ENCODE measurements at regions not wholly inside any gene's neighbourhood (a gene's known extent, or its start where the extent isn't known, plus 50 kb on each side); places are given as distances from the start of the nearest gene placed in this dataset.

DNA sequence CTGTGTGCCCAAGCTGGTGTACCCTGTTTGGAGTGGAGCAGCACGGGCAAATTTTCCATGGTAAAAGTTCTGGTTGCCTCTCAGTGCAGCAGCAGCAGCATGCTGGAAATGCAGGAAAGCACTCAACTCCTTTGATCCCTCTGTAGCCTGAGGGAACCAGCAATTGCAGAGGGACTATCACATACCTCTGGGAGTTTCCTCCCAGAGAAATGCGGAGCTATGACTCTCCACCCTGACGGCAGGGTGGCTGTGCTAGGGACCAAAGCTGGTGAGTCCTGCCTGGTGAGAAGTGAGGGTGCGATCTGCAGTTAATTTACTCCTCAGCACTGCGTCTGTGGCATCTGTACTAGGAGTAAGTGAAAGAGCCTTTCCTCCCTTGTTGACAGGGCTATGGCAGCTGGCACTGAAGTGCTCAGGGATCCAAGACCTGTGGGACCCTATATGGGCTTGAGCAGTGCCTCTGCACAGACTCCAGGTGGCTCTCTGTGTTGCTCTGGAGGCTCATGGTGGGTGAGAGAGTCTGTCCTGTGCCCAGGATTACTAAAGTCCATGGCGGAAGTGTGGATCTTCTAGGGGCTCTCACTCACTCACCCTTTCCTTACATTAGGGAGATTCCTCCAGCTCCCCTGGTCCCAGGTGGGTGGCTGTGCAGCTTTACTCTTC lies 601.2 kb upstream of the TYRP1 start:
- H3K9me3 ChIP-seq, result no peaks in the 10 kb centered on the region
- H3K27ac ChIP-seq, result no peak overlapping the region
- H3K36me3 ChIP-seq, result no peaks in the 10 kb centered on the region
- TF ChIP-seq EP300 (IDR thresholded peaks at IDR 0.05) (no peak), POLR2A (IDR thresholded peaks at IDR 0.05) (no peak), POLR2AphosphoS5 (IDR thresholded peaks at IDR 0.05) (no peak)
- TF ChIP-seq, protein P1, sequence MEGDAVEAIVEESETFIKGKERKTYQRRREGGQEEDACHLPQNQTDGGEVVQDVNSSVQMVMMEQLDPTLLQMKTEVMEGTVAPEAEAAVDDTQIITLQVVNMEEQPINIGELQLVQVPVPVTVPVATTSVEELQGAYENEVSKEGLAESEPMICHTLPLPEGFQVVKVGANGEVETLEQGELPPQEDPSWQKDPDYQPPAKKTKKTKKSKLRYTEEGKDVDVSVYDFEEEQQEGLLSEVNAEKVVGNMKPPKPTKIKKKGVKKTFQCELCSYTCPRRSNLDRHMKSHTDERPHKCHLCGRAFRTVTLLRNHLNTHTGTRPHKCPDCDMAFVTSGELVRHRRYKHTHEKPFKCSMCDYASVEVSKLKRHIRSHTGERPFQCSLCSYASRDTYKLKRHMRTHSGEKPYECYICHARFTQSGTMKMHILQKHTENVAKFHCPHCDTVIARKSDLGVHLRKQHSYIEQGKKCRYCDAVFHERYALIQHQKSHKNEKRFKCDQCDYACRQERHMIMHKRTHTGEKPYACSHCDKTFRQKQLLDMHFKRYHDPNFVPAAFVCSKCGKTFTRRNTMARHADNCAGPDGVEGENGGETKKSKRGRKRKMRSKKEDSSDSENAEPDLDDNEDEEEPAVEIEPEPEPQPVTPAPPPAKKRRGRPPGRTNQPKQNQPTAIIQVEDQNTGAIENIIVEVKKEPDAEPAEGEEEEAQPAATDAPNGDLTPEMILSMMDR (IDR thresholded peaks at IDR 0.05), result no peak
- 94% methylated on average over 2 of the region's 6 CpGs; no CpG with 5 or more reads in 1 of the 2 donors for WGBS, 2 donors (ENCODE audit: low coverage in 1 of 2)
- no peak for ATAC-seq
- H3K27me3 ChIP-seq, result no peaks in the 10 kb centered on the region
- H3K4me3 ChIP-seq, result no peak overlapping the region
- no peaks in the 10 kb centered on the region for H3K4me1 ChIP-seq

DNA sequence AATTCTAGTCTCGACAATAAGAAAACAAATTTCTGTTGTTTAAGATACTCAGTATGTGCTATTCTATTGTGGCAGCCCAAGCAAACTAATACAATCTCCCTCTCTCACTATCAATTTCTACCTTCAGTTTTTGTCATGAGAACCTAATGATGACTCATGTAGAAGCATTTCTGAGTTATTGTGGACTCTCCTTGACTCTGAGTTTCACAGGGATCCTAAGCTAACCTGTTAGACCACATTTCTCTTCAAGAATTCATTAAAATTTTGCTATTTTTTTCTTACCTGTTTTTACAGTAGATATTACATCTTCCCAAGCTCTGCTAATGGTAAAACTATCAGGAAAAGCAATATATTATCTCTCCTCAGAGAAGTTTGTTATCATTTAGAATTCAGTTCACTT lies 599.1 kb upstream of the TYRP1 start:
- no peak for ATAC-seq
- Histone ChIP-seq H3K36me3 (no peaks in the 10 kb centered on the region), H3K4me1 (no peaks in the 10 kb centered on the region), H3K4me3 (no peak overlapping the region), H3K27ac (no peak overlapping the region), H3K9me3 (no peaks in the 10 kb centered on the region), H3K27me3 (no peaks in the 10 kb centered on the region)
- WGBS, 2 donors (ENCODE audit: low coverage in 1 of 2), result 67 to 83% methylated on average over 1 of the region's 1 CpG
- no peak for TF ChIP-seq POLR2A (IDR thresholded peaks at IDR 0.05)
- TF ChIP-seq POLR2AphosphoS5 (IDR thresholded peaks at IDR 0.05), result no peak
- no peak for TF ChIP-seq EP300 (IDR thresholded peaks at IDR 0.05)

DNA sequence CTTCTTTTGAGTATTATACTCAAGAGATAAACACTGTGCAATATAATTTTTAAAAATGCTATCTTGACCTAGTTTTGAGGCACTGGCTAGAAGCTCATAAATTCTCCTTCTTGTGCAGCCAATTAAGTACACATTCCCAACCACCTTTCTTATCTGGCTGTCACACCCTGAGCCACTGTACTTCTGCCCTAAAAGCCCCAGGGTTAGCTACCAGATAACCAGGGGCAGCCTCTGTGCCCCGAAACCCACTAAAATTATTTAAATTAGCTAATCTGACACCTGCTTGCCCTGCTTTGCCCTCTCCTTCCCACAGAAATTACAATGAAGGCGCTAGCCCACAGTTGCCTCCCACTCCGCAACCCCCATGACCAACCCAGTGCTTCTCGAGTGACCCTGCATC lies 597.3 kb upstream of the TYRP1 start:
- Histone ChIP-seq H3K27me3 (no peaks in the 10 kb centered on the region), H3K4me1 (no peaks in the 10 kb centered on the region), H3K36me3 (no peaks in the 10 kb centered on the region), H3K9me3 (no peaks in the 10 kb centered on the region), H3K27ac (no peak overlapping the region), H3K4me3 (no peak overlapping the region)
- 80 to 89% methylated on average over 3 to 4 of the region's 4 CpGs for WGBS, 2 donors (ENCODE audit: low coverage in 1 of 2)
- TF ChIP-seq EP300 (IDR thresholded peaks at IDR 0.05) (no peak), POLR2A (IDR thresholded peaks at IDR 0.05) (no peak)
- TF ChIP-seq, protein P1 (IDR thresholded peaks at IDR 0.05), result no peak
- no peak for ATAC-seq

DNA sequence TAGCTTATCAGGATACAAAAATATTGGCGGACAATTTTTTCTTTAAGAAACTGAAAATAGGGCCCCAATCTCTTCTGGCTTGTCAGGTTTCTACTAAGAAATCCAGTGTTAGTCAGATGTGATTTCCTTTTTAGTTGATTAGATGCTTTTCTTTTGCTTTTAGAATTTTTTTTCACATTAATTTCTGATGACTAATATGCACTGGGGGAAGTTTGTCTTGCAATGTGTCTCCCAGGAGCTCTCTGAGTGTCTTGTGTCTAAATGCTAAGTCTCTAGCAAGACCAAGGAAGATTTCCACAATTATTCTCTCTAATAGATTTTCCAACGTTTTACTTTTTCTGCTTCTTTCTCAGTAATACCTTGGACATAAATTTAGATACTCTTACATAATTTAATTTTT lies 559.8 kb upstream of the TYRP1 start:
- 72 to 80% methylated on average over 2 of the region's 2 CpGs for WGBS, 2 donors (ENCODE audit: low coverage in 1 of 2)
- no peak for TF ChIP-seq POLR2AphosphoS5 (IDR thresholded peaks at IDR 0.05)
- TF ChIP-seq, protein P1 (IDR thresholded peaks at IDR 0.05), result no peak
- no peak for TF ChIP-seq POLR2A (IDR thresholded peaks at IDR 0.05)
- no peak for TF ChIP-seq EP300 (IDR thresholded peaks at IDR 0.05)
- no peak for ATAC-seq

DNA sequence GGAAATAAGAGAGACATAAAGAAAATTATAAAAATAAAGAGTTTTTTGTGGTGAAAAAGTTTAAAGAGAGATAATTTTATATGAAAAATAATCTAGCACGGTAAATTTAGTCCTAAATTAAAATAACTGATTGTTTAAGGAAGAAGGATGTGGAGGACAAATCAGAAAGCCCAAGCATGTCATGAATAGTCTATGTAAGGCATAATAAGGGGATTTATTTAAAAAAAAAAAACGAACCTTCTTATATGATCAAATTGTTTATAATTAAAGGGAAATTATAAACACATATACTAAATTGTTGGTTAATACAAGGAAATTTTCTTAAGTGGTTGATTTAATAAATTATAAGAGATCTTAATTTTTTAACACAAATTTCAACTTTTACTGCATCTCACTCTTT lies 551.8 kb upstream of the TYRP1 start:
- Histone ChIP-seq H3K9me3 (no peaks in the 10 kb centered on the region), H3K4me3 (no peak overlapping the region), H3K27ac (no peak overlapping the region), H3K36me3 (no peaks in the 10 kb centered on the region), H3K27me3 (no peaks in the 10 kb centered on the region), H3K4me1 (no peaks in the 10 kb centered on the region)
- TF ChIP-seq POLR2AphosphoS5 (IDR thresholded peaks at IDR 0.05), result no peak
- TF ChIP-seq POLR2A (IDR thresholded peaks at IDR 0.05), result no peak
- no peak for TF ChIP-seq EP300 (IDR thresholded peaks at IDR 0.05)
- TF ChIP-seq, protein P1 (IDR thresholded peaks at IDR 0.05), result no peak
- 52 to 80% methylated on average over 2 of the region's 2 CpGs for WGBS, 2 donors (ENCODE audit: low coverage in 1 of 2)
- ATAC-seq, result no peak

More for the DNA sequence above, 559.8 kb upstream of the TYRP1 start:
- Histone ChIP-seq H3K27me3 (no peaks in the 10 kb centered on the region), H3K36me3 (no peaks in the 10 kb centered on the region), H3K27ac (no peak overlapping the region), H3K4me3 (no peak overlapping the region), H3K4me1 (no peaks in the 10 kb centered on the region), H3K9me3 (no peaks in the 10 kb centered on the region)

Measured in gastroesophageal sphincter (tissue), 4 donors.